H1 (cell line): ENCODE measurements at regions not wholly inside any gene's neighbourhood (a gene's known extent, or its start where the extent isn't known, plus 50 kb on each side); places are given as distances from the start of the nearest gene placed in this dataset.

ENCODE experiments used
- CTCF ChIA-PET: fragments of 300-600 bp; sonication (Branson Sonifier 250); formaldehyde crosslinking; loops from one replicate; lab custom pipeline; 2021; ENCODE audit not compliant: partially characterized antibody; lab: Charles Lee
- POLR2A ChIA-PET: fragments of 300-600 bp; sonication (Branson Sonifier 250); formaldehyde crosslinking; loops from one replicate; lab custom pipeline; 2021; ENCODE audit warnings: inconsistent platforms; ENCODE audit not compliant: partially characterized antibody; lab: Charles Lee
- DNase-seq, 2 experiments: peaks; one replicate each; pipeline versions ENCODE4 v3.0.0 to v3.0.0-alpha.2; 2010 to 2022; ENCODE audit warnings: low spot score in 2 of 2, low read depth in 1 of 2, mixed read lengths in 1 of 2
- FAIRE-seq: peaks from 2 replicates; lab custom pipeline; 2011; peaks lifted over from hg19 to GRCh38; lab: Jason Lieb, UNC
- H2AFZ ChIP-seq: 2 replicates; pipeline ENCODE4 v1.8.1; 2012; ENCODE audit warnings: low read length, inconsistent platforms
- H2AK5ac ChIP-seq: 2 replicates; pipeline ENCODE4 v1.6.1; 2013; ENCODE audit warnings: low read depth, low read length
- H2BK120ac ChIP-seq: replicated peaks from 2 replicates; pipeline ENCODE3; 2013; ENCODE audit warnings: low read depth, low read length, inconsistent platforms
- H2BK12ac ChIP-seq: 2 replicates; pipeline ENCODE4 v1.6.1; 2013; ENCODE audit warnings: low read depth, low read length
- H2BK15ac ChIP-seq: 2 replicates; pipeline ENCODE4 v1.6.1; 2013; ENCODE audit warnings: low read length
- H2BK20ac ChIP-seq: 2 replicates; pipeline ENCODE4 v1.6.1; 2013; ENCODE audit warnings: low read length
- H2BK5ac ChIP-seq: 2 replicates; pipeline ENCODE4 v1.6.1; 2013; ENCODE audit warnings: low read depth, low read length
- H3K14ac ChIP-seq: 2 replicates; pipeline ENCODE4 v1.6.1; 2013; ENCODE audit warnings: inconsistent platforms; ENCODE audit not compliant: insufficient read length
- H3K18ac ChIP-seq: 2 replicates; pipeline ENCODE4 v1.6.1; 2013; ENCODE audit warnings: low read length; ENCODE audit errors: extremely low read depth
- H3K23ac ChIP-seq: 2 replicates; pipeline ENCODE4 v1.6.1; 2013; ENCODE audit warnings: inconsistent platforms; ENCODE audit not compliant: insufficient read length
- H3K23me2 ChIP-seq: 2 replicates; pipeline ENCODE4 v1.6.1; 2013; ENCODE audit warnings: low read depth, low read length
- H3K27ac ChIP-seq: 2 replicates; pipeline ENCODE4 v1.6.1; 2011; ENCODE audit warnings: low read depth, low read length, inconsistent platforms
- H3K27me3 ChIP-seq, 4 experiments: replicated peaks in 1 of 4; 1 replicate in 1 of 4; 2 replicates in 3 of 4; pipeline versions ENCODE4 v1.6.1 to v1.8.1; 2011 to 2013; ENCODE audit warnings: low read length in 3 of 4, mild to moderate bottlenecking in 3 of 4, inconsistent platforms in 2 of 4, mixed read lengths in 2 of 4, moderate library complexity in 1 of 4; ENCODE audit not compliant: control insufficient read depth in 3 of 4, insufficient read depth in 3 of 4; ENCODE audit errors: extremely low read depth in 1 of 4
- H3K36me3 ChIP-seq, 4 experiments: 2 replicates each; pipeline versions ENCODE4 v1.6.1 to v1.8.1; 2011 to 2013; ENCODE audit warnings: mild to moderate bottlenecking in 4 of 4, low read length in 3 of 4, moderate library complexity in 2 of 4, control low read depth in 1 of 4, inconsistent platforms in 1 of 4; ENCODE audit not compliant: insufficient read depth in 4 of 4, control insufficient read depth in 2 of 4
- H3K4ac ChIP-seq: replicated peaks from 2 replicates; pipeline ENCODE3; 2013; ENCODE audit warnings: low read length, low read depth, mixed read lengths, inconsistent platforms; ENCODE audit not compliant: insufficient read length
- H3K4me1 ChIP-seq, 4 experiments: replicated peaks in 1 of 4; 1 replicate in 1 of 4; 2 replicates in 3 of 4; pipeline versions ENCODE4 v1.6.1 to v1.8.1; 2011 to 2013; ENCODE audit warnings: low read length in 3 of 4, inconsistent platforms in 2 of 4, mixed read lengths in 1 of 4; ENCODE audit not compliant: insufficient read depth in 4 of 4, control insufficient read depth in 3 of 4
- H3K4me2 ChIP-seq, 2 experiments: 2 replicates each; pipeline versions ENCODE4 v1.6.1 to v1.8.1; 2011 to 2013; ENCODE audit warnings: low read depth in 2 of 2, low read length in 2 of 2, control low read depth in 1 of 2, inconsistent platforms in 1 of 2, mild to moderate bottlenecking in 1 of 2; ENCODE audit not compliant: insufficient read depth in 1 of 2
- H3K4me3 ChIP-seq, 4 experiments: fragments of 200-600, 300-600 bp in 1 of 4; sonication (generic), shearing (Covaris generic), sonication (Bioruptor Twin) in 1 of 4; 2 replicates each; pipeline versions ENCODE4 v1.5.1 to v1.8.1; 2011 to 2016; ENCODE audit warnings: low read length in 4 of 4, low read depth in 3 of 4, control low read depth in 2 of 4, inconsistent platforms in 2 of 4, mild to moderate bottlenecking in 2 of 4, mixed read lengths in 1 of 4, moderate library complexity in 1 of 4; ENCODE audit not compliant: insufficient read depth in 2 of 4; ENCODE audit errors: extremely low read depth in 1 of 4
- H3K56ac ChIP-seq: replicated peaks from 2 replicates; pipeline ENCODE3; 2013; ENCODE audit warnings: low read depth, mild to moderate bottlenecking, mixed read lengths, low read length, inconsistent platforms; ENCODE audit not compliant: insufficient read length
- H3K79me1 ChIP-seq: 2 replicates; pipeline ENCODE4 v1.6.1; 2013; ENCODE audit warnings: low read depth, low read length, control low read depth
- H3K79me2 ChIP-seq, 2 experiments: 2 replicates each; pipeline versions ENCODE4 v1.6.1 to v1.8.1; 2012 to 2013; ENCODE audit warnings: low read length in 2 of 2, mild to moderate bottlenecking in 2 of 2, inconsistent platforms in 1 of 2; ENCODE audit not compliant: insufficient read depth in 2 of 2, control insufficient read depth in 1 of 2
- H3K9ac ChIP-seq, 4 experiments: replicated peaks in 1 of 4; 1 replicate in 1 of 4; 2 replicates in 3 of 4; pipeline versions ENCODE4 v1.6.1 to v1.8.1; 2011 to 2013; ENCODE audit warnings: low read depth in 3 of 4, low read length in 3 of 4, control low read depth in 2 of 4, mild to moderate bottlenecking in 2 of 4, moderate library complexity in 2 of 4, inconsistent platforms in 1 of 4; ENCODE audit errors: extremely low read depth in 1 of 4
- H3K9me3 ChIP-seq, 2 experiments: 2 replicates each; pipeline versions ENCODE4 v1.6.1 to v1.8.1; 2012 to 2013; ENCODE audit warnings: mild to moderate bottlenecking in 2 of 2, moderate library complexity in 2 of 2, control low read depth in 1 of 2, inconsistent platforms in 1 of 2, low read depth in 1 of 2, low read length in 1 of 2, mixed read lengths in 1 of 2; ENCODE audit not compliant: insufficient read depth in 2 of 2
- H4K20me1 ChIP-seq, 2 experiments: replicated peaks in 1 of 2; 2 replicates each; pipeline versions ENCODE3 to v1.8.1; 2011 to 2013; ENCODE audit warnings: inconsistent platforms in 2 of 2, low read length in 2 of 2, mild to moderate bottlenecking in 1 of 2; ENCODE audit not compliant: insufficient read depth in 2 of 2, control insufficient read depth in 1 of 2
- H4K5ac ChIP-seq: 2 replicates; pipeline ENCODE4 v1.6.1; 2013; ENCODE audit warnings: low read length, low read depth, mixed read lengths, inconsistent platforms; ENCODE audit not compliant: insufficient read length
- H4K8ac ChIP-seq: 2 replicates; pipeline ENCODE4 v1.8.0; 2013; ENCODE audit warnings: mild to moderate bottlenecking, moderate library complexity, low read length, inconsistent platforms; ENCODE audit not compliant: insufficient read depth; ENCODE audit errors: extremely low read depth
- H4K91ac ChIP-seq: replicated peaks from 2 replicates; pipeline ENCODE3; 2013; ENCODE audit warnings: low read length, mixed read lengths, inconsistent platforms; ENCODE audit not compliant: insufficient read length
- ATF2 ChIP-seq: IDR thresholded peaks from 2 replicates; pipeline ENCODE4 v1.6.1; 2012; ENCODE audit warnings: low read length, inconsistent platforms
- CHD1 ChIP-seq: IDR thresholded peaks from 2 replicates; pipeline ENCODE4 v1.6.1; 2012; ENCODE audit warnings: low read depth, low read length, improper control_type of control experiment
- E2F6 ChIP-seq: IDR thresholded peaks from 2 replicates; pipeline ENCODE4 v1.6.1; 2012; ENCODE audit warnings: inconsistent platforms
- EP300 ChIP-seq, 2 experiments: IDR thresholded peaks; 1 replicate in 1 of 2; 2 replicates in 1 of 2; pipeline ENCODE4 v1.6.1; 2011 to 2012; ENCODE audit warnings: low read depth in 2 of 2, low read length in 2 of 2, mild to moderate bottlenecking in 2 of 2, borderline replicate concordance in 1 of 2, inconsistent platforms in 1 of 2, moderate library complexity in 1 of 2
- EZH2 ChIP-seq: fragments of 200-600 bp; sonication (generic); IDR thresholded peaks from 2 replicates; pipeline ENCODE4 v1.7.1; 2012; ENCODE audit warnings: low read depth, mild to moderate bottlenecking, moderate library complexity, low read length, inconsistent platforms; ENCODE audit not compliant: severe bottlenecking
- GTF2F1 ChIP-seq: IDR thresholded peaks from 2 replicates; pipeline ENCODE4 v1.6.1; 2012; ENCODE audit warnings: low read depth, low read length, improper control_type of control experiment, borderline replicate concordance
- POU5F1 ChIP-seq: IDR thresholded peaks from 2 replicates; pipeline ENCODE4 v1.6.1; 2011; ENCODE audit warnings: low read depth, mild to moderate bottlenecking, low read length, moderate library complexity
- SRF ChIP-seq: IDR thresholded peaks from 2 replicates; pipeline ENCODE4 v1.6.1; 2011; ENCODE audit warnings: mild to moderate bottlenecking, low read depth, low read length, moderate library complexity
- SUZ12 ChIP-seq: fragments of 200-600 bp; sonication (generic); IDR thresholded peaks from 2 replicates; pipeline ENCODE4 v1.6.1; 2012; ENCODE audit warnings: mild to moderate bottlenecking, inconsistent platforms, low read length, moderate library complexity, mixed read lengths
- TAF1 ChIP-seq: IDR thresholded peaks from 2 replicates; pipeline ENCODE4 v1.6.1; 2011; ENCODE audit warnings: mild to moderate bottlenecking, low read depth, low read length
- TAF7 ChIP-seq: optimal IDR thresholded peaks from 2 replicates; pipeline ENCODE3; 2011; ENCODE audit warnings: low read depth, mild to moderate bottlenecking, inconsistent platforms, low read length, moderate library complexity, borderline replicate concordance
- YY1 ChIP-seq: IDR thresholded peaks from 2 replicates; pipeline ENCODE4 v1.6.1; 2011; ENCODE audit warnings: low read depth, mild to moderate bottlenecking, low read length
- WGBS, 2 experiments: shearing (Covaris generic) in 1 of 2; methylation state at CpG; one replicate each; pipeline versions ENCODE4 v1.1.6 to v1.1.7; 2013 to 2015; ENCODE audit warnings: low lambda C conversion rate in 2 of 2, mixed read lengths in 2 of 2, inconsistent platforms in 1 of 2, low coverage in 1 of 2, missing lambda C conversion rate in 1 of 2; ENCODE audit not compliant: insufficient replicate concordance in 2 of 2, insufficient coverage in 1 of 2, insufficient read length in 1 of 2; ENCODE audit errors: extremely low coverage in 1 of 2, missing lambda C conversion rate in 1 of 2; 5-methylcytosine and 5-hydroxymethylcytosine counted together

- H4K91ac ChIP-seq, result no peak overlapping the region
- no peak for DNase-seq
- H3K14ac ChIP-seq, result no peak overlapping the region
- H2BK120ac ChIP-seq, result no peak overlapping the region
- 68% methylated on average over 1 of the region's 1 CpG; no CpG with 5 or more reads in 1 of the 2 experiments for WGBS, 2 experiments
- no peak overlapping the region for H3K4me2 ChIP-seq
- H2BK20ac ChIP-seq, result no peak overlapping the region
- no peak overlapping the region for H2AFZ ChIP-seq
- no peak overlapping the region for H3K4ac ChIP-seq
- H3K36me3 ChIP-seq, result no peaks in the 10 kb centered on the region
- H4K8ac ChIP-seq, result no peak overlapping the region
- H4K20me1 ChIP-seq, result no peaks in the 10 kb centered on the region
- no peak overlapping the region for H2BK5ac ChIP-seq
- no peaks in the 10 kb centered on the region for H3K9me3 ChIP-seq
- no peak overlapping the region for H3K9ac ChIP-seq
- no peak overlapping the region for H4K5ac ChIP-seq
- H3K4me3 ChIP-seq, result no peak overlapping the region
- H3K23me2 ChIP-seq, result no peaks in the 10 kb centered on the region
- H3K79me2 ChIP-seq, result no peaks in the 10 kb centered on the region
- no peak overlapping the region for H2BK12ac ChIP-seq
- H3K4me1 ChIP-seq, result no peaks in the 10 kb centered on the region
- H3K27ac ChIP-seq, result no peak overlapping the region
- no peak overlapping the region for H3K23ac ChIP-seq
- H3K79me1 ChIP-seq, result no peaks in the 10 kb centered on the region
- ChIA-PET CTCF (no interaction called here), POLR2A (no interaction called here)
- no peaks in the 10 kb centered on the region for H3K27me3 ChIP-seq
- H2BK15ac ChIP-seq, result no peak overlapping the region
- no peak overlapping the region for H3K56ac ChIP-seq
- FAIRE-seq, result no peak
- no peak overlapping the region for H2AK5ac ChIP-seq
- H3K18ac ChIP-seq, result no peak overlapping the region
- TF ChIP-seq SRF (no peak), POU5F1 (no peak), EZH2 (no peak), GTF2F1 (no peak), ATF2 (no peak), E2F6 (no peak), TAF1 (no peak), CHD1 (no peak), TAF7 (no peak), SUZ12 (no peak), YY1 (no peak), EP300 (IDR thresholded peaks at IDR 0.05; ENCODE audit: borderline replicate concordance in 1 of 2, low read depth in 2 of 2, low read length in 2 of 2) (no peak)
These were observed 180.1 kb upstream of the SPRY1 start for GRCh38 chr4:123216543-123216942.
